A549 (cell line): ENCODE measurements at regions not wholly inside any gene's neighbourhood (a gene's known extent, or its start where the extent isn't known, plus 50 kb on each side); places are given as distances from the start of the nearest gene placed in this dataset.

Experiments
- ATAC-seq, 2 experiments: fragments of 200-7000 bp in 1 of 2; fragments of >200 bp in 1 of 2; cut with Nextera tagmentation in 1 of 2; cut with Tn5 transposase in 1 of 2; 3 replicates each; pipeline versions ENCODE4 v1.8.0 to v1.9.1; 2018 to 2020; ENCODE audit warnings: mild to moderate bottlenecking in 1 of 2, moderate library complexity in 1 of 2
- CTCF ChIA-PET: fragments of 300-600 bp; sonication (Branson Sonifier 250); formaldehyde crosslinking; extraction: SDS; loops from one replicate; lab custom pipeline; 2021; ENCODE audit warnings: antibody characterized with exemption, inconsistent platforms; lab: Yijun Ruan, JAX
- POLR2A ChIA-PET: fragments of 350-600 bp; formaldehyde crosslinking; extraction: SDS; loops from one replicate; lab custom pipeline; 2021; ENCODE audit warnings: antibody characterized with exemption, inconsistent platforms; lab: Yijun Ruan, JAX
- DNase-seq, 2 experiments: peaks; one replicate each; pipeline versions ENCODE4 v3.0.0 to v3.0.0-alpha.2; 2011 to 2016; ENCODE audit warnings: low read depth in 1 of 2, low spot score in 1 of 2
- FAIRE-seq: peaks from 2 replicates; lab custom pipeline; 2011; peaks lifted over from hg19 to GRCh38; lab: Jason Lieb, UNC
- H3K27ac ChIP-seq, 2 experiments: fragments of >200 bp; sonication (Bioruptor Twin); formaldehyde crosslinking; 3 replicates each; pipeline ENCODE4 v1.5.1; 2016 to 2017
- H3K4me1 ChIP-seq: fragments of >200 bp; sonication (Bioruptor Twin); formaldehyde crosslinking; 3 replicates; pipeline ENCODE4 v1.6.1; 2016
- H3K4me2 ChIP-seq: fragments of >200 bp; sonication (Bioruptor Twin); formaldehyde crosslinking; 3 replicates; pipeline ENCODE4 v1.6.1; 2016
- H3K4me3 ChIP-seq: fragments of >200 bp; sonication (Bioruptor Twin); formaldehyde crosslinking; 3 replicates; pipeline ENCODE4 v1.5.1; 2016
- H3K9me3 ChIP-seq: fragments of >200 bp; sonication (Bioruptor Twin); formaldehyde crosslinking; 3 replicates; pipeline ENCODE4 v1.6.1; 2016
- CBX2 ChIP-seq: fragments of 200-600 bp; sonication (generic); IDR thresholded peaks from 2 replicates; pipeline ENCODE4 v1.6.1; 2016; ENCODE audit warnings: low read depth, mild to moderate bottlenecking, borderline replicate concordance
- CHD2 ChIP-seq: fragments of 150-350 bp; IDR thresholded peaks from 2 replicates; pipeline ENCODE4 v1.6.1; 2014; ENCODE audit warnings: low read length; ENCODE audit not compliant: partially characterized antibody
- FOSL2 ChIP-seq, 2 experiments: fragments of 450-650 bp in 1 of 2; fragments of >200 bp in 1 of 2; sonication (Bioruptor Twin) in 1 of 2; formaldehyde crosslinking; IDR thresholded peaks; 2 replicates each; pipeline versions ENCODE4 v1.5.0 to v1.6.1; 2016 to 2020; ENCODE audit warnings: mild to moderate bottlenecking in 1 of 2, moderate library complexity in 1 of 2
- FOXS1 ChIP-seq: fragments of 250-450 bp; sonication (Bioruptor Pico); IDR thresholded peaks from 2 replicates; pipeline ENCODE4 v1.5.0; 2020; ENCODE audit warnings: mild to moderate bottlenecking, moderate library complexity
- HDAC2 ChIP-seq: fragments of 200-600 bp; sonication (generic); IDR thresholded peaks from 2 replicates; pipeline ENCODE4 v1.6.1; 2016
- HOXB13 ChIP-seq: fragments of 250-450 bp; sonication (Bioruptor Pico); IDR thresholded peaks from 2 replicates; pipeline ENCODE4 v1.5.0; 2020; ENCODE audit warnings: low read depth, mild to moderate bottlenecking, moderate library complexity
- JUN ChIP-seq, 2 experiments: fragments of >200 bp; sonication (Bioruptor Twin); formaldehyde crosslinking; IDR thresholded peaks; 2 replicates in 1 of 2; 3 replicates in 1 of 2; pipeline ENCODE4 v1.6.1; 2016 to 2017
- KDM1A ChIP-seq: fragments of 200-600 bp; sonication (generic); IDR thresholded peaks from 2 replicates; pipeline ENCODE4 v1.6.1; 2016; ENCODE audit warnings: low read depth, mild to moderate bottlenecking
- MYC ChIP-seq: IDR thresholded peaks from 2 replicates; pipeline ENCODE4 v1.6.1; 2012; ENCODE audit warnings: mild to moderate bottlenecking, inconsistent platforms, low read length, improper control_type of control experiment, borderline replicate concordance
- NPAS2 ChIP-seq: fragments of 250-450 bp; sonication (Bioruptor Pico); IDR thresholded peaks from 2 replicates; pipeline ENCODE4 v1.8.0; 2022; ENCODE audit warnings: mild to moderate bottlenecking, moderate library complexity, borderline replicate concordance
- RARB ChIP-seq: fragments of 250-450 bp; sonication (Bioruptor Pico); IDR thresholded peaks from 2 replicates; pipeline ENCODE4 v1.8.0; 2021; ENCODE audit warnings: mild to moderate bottlenecking, moderate library complexity
- SREBF2 ChIP-seq: fragments of 450-650 bp; IDR thresholded peaks from 2 replicates; pipeline ENCODE4 v1.6.1; 2014; ENCODE audit warnings: mild to moderate bottlenecking, moderate library complexity
- TFCP2L1 ChIP-seq: fragments of 250-450 bp; sonication (Bioruptor Pico); IDR thresholded peaks from 2 replicates; pipeline ENCODE4 v1.5.0; 2021; ENCODE audit warnings: mild to moderate bottlenecking
- TP53 ChIP-seq: fragments of 250-450 bp; sonication (Bioruptor Pico); IDR thresholded peaks from 2 replicates; pipeline ENCODE4 v1.5.0; 2021; ENCODE audit warnings: mild to moderate bottlenecking, moderate library complexity
- ZNF302 ChIP-seq: fragments of 250-450 bp; sonication (Bioruptor Pico); IDR thresholded peaks from 2 replicates; pipeline ENCODE4 v1.9.0; 2021; ENCODE audit warnings: inconsistent platforms, mild to moderate bottlenecking, moderate library complexity
- ZSCAN20 ChIP-seq: fragments of 250-450 bp; sonication (Bioruptor Pico); IDR thresholded peaks from 2 replicates; pipeline ENCODE4 v1.8.0; 2022; ENCODE audit warnings: mild to moderate bottlenecking, moderate library complexity
- WGBS: methylation state at CpG from one replicate; pipeline ENCODE4 v1.1.6; 2017; ENCODE audit errors: missing lambda C conversion rate; 5-methylcytosine and 5-hydroxymethylcytosine counted together
- TF ChIP-seq, protein P1 (sequence below): IDR thresholded peaks from 2 replicates; pipeline ENCODE4 v1.6.1; 2012; ENCODE audit warnings: low read depth, borderline replicate concordance
- TF ChIP-seq, protein P2 (sequence below): fragments of 450-650 bp; IDR thresholded peaks from 2 replicates; pipeline ENCODE4 v1.6.1; 2014; ENCODE audit warnings: antibody characterized with exemption
- TF ChIP-seq, protein P3 (sequence below): fragments of >200 bp; sonication (Bioruptor Twin); formaldehyde crosslinking; IDR thresholded peaks from 2 replicates; pipeline ENCODE4 v1.6.1; 2016
- TF ChIP-seq, protein P4 (sequence below): fragments of 150-350 bp; IDR thresholded peaks from 2 replicates; pipeline ENCODE4 v1.6.1; 2014; ENCODE audit warnings: low read depth, mild to moderate bottlenecking, low read length
- TF ChIP-seq, protein P5 (sequence below): IDR thresholded peaks from 2 replicates; pipeline ENCODE4 v1.6.1; 2012

DNA sequence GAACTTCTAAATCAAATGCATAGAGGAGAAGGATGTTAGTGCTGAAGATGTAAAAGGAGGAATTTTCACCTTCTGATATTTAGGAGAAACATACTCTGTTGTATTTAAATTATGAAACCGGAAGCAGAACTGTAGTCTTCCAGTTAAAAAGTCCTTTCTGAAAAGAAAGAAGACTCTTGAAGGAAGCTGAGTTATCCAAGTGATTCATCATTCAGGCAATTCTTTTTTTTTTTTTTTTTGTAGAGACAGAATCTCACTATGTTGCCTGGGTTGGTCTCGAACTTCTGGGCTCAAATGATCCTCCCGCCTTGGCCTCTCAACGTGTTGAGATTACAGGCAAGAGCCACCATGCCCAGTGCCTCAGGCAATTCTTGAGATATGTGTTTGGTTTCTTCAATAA is 424.8 kb upstream of the TPM1 start:
- no peak for DNase-seq
- Histone ChIP-seq H3K27ac (no peak overlapping the region), H3K4me1 (peaks cover 18% of the 10 kb centered on the region), H3K9me3 (no peaks in the 10 kb centered on the region), H3K4me2 (no peak overlapping the region), H3K4me3 (no peak overlapping the region)
- POLR2A ChIA-PET: no interaction called here
- WGBS: 80% methylated on average over 4 of the region's 4 CpGs
- FAIRE-seq: no peak
- no peak for TF ChIP-seq NPAS2 (CRISPR knock-in tag)
- no peak for TF ChIP-seq CBX2
- TF ChIP-seq, protein P1, sequence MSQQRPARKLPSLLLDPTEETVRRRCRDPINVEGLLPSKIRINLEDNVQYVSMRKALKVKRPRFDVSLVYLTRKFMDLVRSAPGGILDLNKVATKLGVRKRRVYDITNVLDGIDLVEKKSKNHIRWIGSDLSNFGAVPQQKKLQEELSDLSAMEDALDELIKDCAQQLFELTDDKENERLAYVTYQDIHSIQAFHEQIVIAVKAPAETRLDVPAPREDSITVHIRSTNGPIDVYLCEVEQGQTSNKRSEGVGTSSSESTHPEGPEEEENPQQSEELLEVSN: no peak
- TF ChIP-seq FOXS1 (CRISPR knock-in tag): no peak
- no peak for TF ChIP-seq HOXB13 (CRISPR knock-in tag)
- TF ChIP-seq SREBF2: no peak
- TF ChIP-seq CHD2: no peak
- TF ChIP-seq FOSL2 (IDR thresholded peaks at IDR 0.05): no peak
- TF ChIP-seq FOSL2 (CRISPR knock-in tag; IDR thresholded peaks at IDR 0.05): no peak
- TF ChIP-seq TFCP2L1 (CRISPR knock-in tag): no peak
- TF ChIP-seq MYC: no peak
- TF ChIP-seq JUN (IDR thresholded peaks at IDR 0.05): no peak
- no peak for TF ChIP-seq KDM1A
- TF ChIP-seq, protein P2, sequence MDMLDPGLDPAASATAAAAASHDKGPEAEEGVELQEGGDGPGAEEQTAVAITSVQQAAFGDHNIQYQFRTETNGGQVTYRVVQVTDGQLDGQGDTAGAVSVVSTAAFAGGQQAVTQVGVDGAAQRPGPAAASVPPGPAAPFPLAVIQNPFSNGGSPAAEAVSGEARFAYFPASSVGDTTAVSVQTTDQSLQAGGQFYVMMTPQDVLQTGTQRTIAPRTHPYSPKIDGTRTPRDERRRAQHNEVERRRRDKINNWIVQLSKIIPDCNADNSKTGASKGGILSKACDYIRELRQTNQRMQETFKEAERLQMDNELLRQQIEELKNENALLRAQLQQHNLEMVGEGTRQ: no peak
- TF ChIP-seq, protein P3, sequence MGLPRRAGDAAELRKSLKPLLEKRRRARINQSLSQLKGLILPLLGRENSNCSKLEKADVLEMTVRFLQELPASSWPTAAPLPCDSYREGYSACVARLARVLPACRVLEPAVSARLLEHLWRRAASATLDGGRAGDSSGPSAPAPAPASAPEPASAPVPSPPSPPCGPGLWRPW: no peak
- TF ChIP-seq, protein P4, sequence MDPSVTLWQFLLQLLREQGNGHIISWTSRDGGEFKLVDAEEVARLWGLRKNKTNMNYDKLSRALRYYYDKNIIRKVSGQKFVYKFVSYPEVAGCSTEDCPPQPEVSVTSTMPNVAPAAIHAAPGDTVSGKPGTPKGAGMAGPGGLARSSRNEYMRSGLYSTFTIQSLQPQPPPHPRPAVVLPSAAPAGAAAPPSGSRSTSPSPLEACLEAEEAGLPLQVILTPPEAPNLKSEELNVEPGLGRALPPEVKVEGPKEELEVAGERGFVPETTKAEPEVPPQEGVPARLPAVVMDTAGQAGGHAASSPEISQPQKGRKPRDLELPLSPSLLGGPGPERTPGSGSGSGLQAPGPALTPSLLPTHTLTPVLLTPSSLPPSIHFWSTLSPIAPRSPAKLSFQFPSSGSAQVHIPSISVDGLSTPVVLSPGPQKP: no peak
- TF ChIP-seq, protein P5, sequence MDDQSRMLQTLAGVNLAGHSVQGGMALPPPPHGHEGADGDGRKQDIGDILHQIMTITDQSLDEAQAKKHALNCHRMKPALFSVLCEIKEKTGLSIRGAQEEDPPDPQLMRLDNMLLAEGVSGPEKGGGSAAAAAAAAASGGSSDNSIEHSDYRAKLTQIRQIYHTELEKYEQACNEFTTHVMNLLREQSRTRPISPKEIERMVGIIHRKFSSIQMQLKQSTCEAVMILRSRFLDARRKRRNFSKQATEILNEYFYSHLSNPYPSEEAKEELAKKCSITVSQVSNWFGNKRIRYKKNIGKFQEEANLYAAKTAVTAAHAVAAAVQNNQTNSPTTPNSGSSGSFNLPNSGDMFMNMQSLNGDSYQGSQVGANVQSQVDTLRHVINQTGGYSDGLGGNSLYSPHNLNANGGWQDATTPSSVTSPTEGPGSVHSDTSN: no peak
- TF ChIP-seq TP53 (CRISPR knock-in tag): no peak
- no peak for TF ChIP-seq ZSCAN20 (CRISPR knock-in tag)
- no peak for TF ChIP-seq HDAC2
- no peak for TF ChIP-seq ZNF302 (CRISPR knock-in tag)
- CTCF ChIA-PET: interaction anchor here (0.6 to 2.5 kb wide), 7 partner anchors 8 to 172 kb away, joined by 3 to 11 read pairs (median 4); no protein-coding TSS in a partner anchor
- no peak for ATAC-seq

DNA sequence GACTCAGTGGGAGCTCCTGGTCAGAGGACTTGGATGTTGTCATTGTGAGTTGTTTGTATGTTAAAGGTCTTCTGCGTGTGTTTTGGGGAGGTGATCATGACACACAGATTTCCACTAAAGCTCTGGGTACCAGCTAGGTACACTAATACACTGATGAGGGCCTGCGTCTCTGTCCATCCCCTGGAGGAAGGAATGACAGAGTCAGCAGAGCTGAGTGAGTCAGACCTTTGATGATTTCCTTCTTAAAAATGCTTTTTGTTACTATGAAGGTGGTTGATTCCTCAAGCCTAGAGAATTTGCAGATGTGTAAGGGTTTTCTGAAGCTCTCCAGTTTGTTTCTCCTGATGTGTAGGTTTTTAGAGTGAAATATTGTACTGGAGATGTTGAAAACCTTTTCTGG is 424.1 kb upstream of the TPM1 start:
- no peaks in the 10 kb centered on the region for H3K9me3 ChIP-seq
- CTCF ChIA-PET: interaction anchor here (0.9 to 2.5 kb wide), 8 partner anchors 8 to 227 kb away, joined by 3 to 11 read pairs (median 4); no protein-coding TSS in a partner anchor
- TF ChIP-seq FOSL2 (IDR thresholded peaks at IDR 0.05) (no peak), FOSL2 (CRISPR knock-in tag; IDR thresholded peaks at IDR 0.05) (peak; percentile 38; the same call in 1 of the 2 replicates), RARB (CRISPR knock-in tag) (no peak)
- TF ChIP-seq, all 56 proteins: peak for 1
- ATAC-seq (peak; percentile 83 to 89), FAIRE-seq (no peak), DNase-seq (peak in 1 of 2 experiments; percentile 22)
- POLR2A ChIA-PET: no interaction called here
- Histone ChIP-seq H3K27ac (no peak overlapping the region), H3K4me1 (peaks cover 15% of the 10 kb centered on the region), H3K4me2 (peak overlapping the region; percentile 11; the same call in 1 of the 3 replicates), H3K4me3 (no peak overlapping the region)
- 35% methylated on average over 2 of the region's 2 CpGs for WGBS
